HepG2 (cell line): ENCODE measurements at regions not wholly inside any gene's neighbourhood (a gene's known extent, or its start where the extent isn't known, plus 50 kb on each side); places are given as distances from the start of the nearest gene placed in this dataset.

Experiments used
- ATAC-seq: fragments of 200-7000 bp; cut with Tn5 transposase; 3 replicates; pipeline ENCODE4 v1.9.1; 2020; ENCODE audit warnings: mild to moderate bottlenecking, moderate library complexity
- BruUV-seq: library from RNA; stranded (reverse); fragments of 400-500 nt; replicated peaks from 2 replicates; lab custom pipeline; 2021; lab: Mats Ljungman, UMichigan
- CTCF ChIA-PET: fragments of 300-600 bp; formaldehyde crosslinking; extraction: SDS; loops from one replicate; lab custom pipeline; 2021; ENCODE audit warnings: low total read pairs, inconsistent platforms, low intra/inter-chr PET ratio; lab: Yijun Ruan, JAX
- POLR2A ChIA-PET: fragments of 350-600 bp; sonication (Branson Sonifier 250); formaldehyde crosslinking; loops from one replicate; lab custom pipeline; 2020; ENCODE audit warnings: antibody characterized with exemption, inconsistent platforms; lab: Yijun Ruan, JAX
- DNase-seq: peaks from one replicate; pipeline ENCODE4 v3.0.0-alpha.2; 2015; ENCODE audit warnings: low spot score
- FAIRE-seq: peaks from 3 replicates; lab custom pipeline; 2011; peaks lifted over from hg19 to GRCh38; lab: Jason Lieb, UNC
- H2AFZ ChIP-seq: one replicate; pipeline ENCODE4 v1.6.1; 2011; ENCODE audit warnings: low read length, inconsistent platforms
- H3K27ac ChIP-seq: fragments of 300-600 bp; 3 replicates; pipeline ENCODE4 v1.8.0; 2011; ENCODE audit warnings: mixed run types, mild to moderate bottlenecking, mixed read lengths, low read length, inconsistent platforms; ENCODE audit not compliant: insufficient read depth; ENCODE audit errors: extremely low read length
- H3K27me3 ChIP-seq, 2 experiments: fragments of 200-600 bp in 1 of 2; 2 replicates in 1 of 2; 3 replicates in 1 of 2; pipeline versions ENCODE4 v1.6.0 to v1.8.0; 2011; ENCODE audit warnings: low read length in 2 of 2, mild to moderate bottlenecking in 2 of 2, moderate library complexity in 2 of 2, inconsistent platforms in 1 of 2; ENCODE audit not compliant: insufficient read depth in 2 of 2, control insufficient read depth in 1 of 2
- H3K36me3 ChIP-seq, 2 experiments: fragments of 200-600 bp in 1 of 2; replicated peaks in 1 of 2; 2 replicates in 1 of 2; 3 replicates in 1 of 2; pipeline versions ENCODE4 v1.5.1 to v1.8.0; 2011; ENCODE audit warnings: low read length in 2 of 2, inconsistent platforms in 1 of 2; ENCODE audit not compliant: insufficient read depth in 2 of 2, control insufficient read depth in 1 of 2
- H3K4me1 ChIP-seq: 2 replicates; pipeline ENCODE4 v1.5.1; 2012; ENCODE audit warnings: low read length, inconsistent platforms; ENCODE audit not compliant: insufficient read depth
- H3K4me2 ChIP-seq: 2 replicates; pipeline ENCODE4 v1.6.0; 2011; ENCODE audit warnings: low read depth, low read length, inconsistent platforms
- H3K4me3 ChIP-seq, 3 experiments: fragments of 200-600 bp in 1 of 3; sonication (generic), shearing (Covaris generic) in 1 of 3; replicated peaks in 1 of 3; 2 replicates each; pipeline ENCODE4 v1.5.1; 2011 to 2016; ENCODE audit warnings: low read length in 3 of 3, inconsistent platforms in 2 of 3, low read depth in 2 of 3, mild to moderate bottlenecking in 2 of 3, control low read depth in 1 of 3, mixed read lengths in 1 of 3; ENCODE audit not compliant: insufficient read depth in 1 of 3
- H3K79me2 ChIP-seq: one replicate; pipeline ENCODE4 v1.6.1; 2011; ENCODE audit warnings: low read length, inconsistent platforms; ENCODE audit not compliant: insufficient read depth
- H3K9ac ChIP-seq: 2 replicates; pipeline ENCODE4 v1.6.0; 2011; ENCODE audit warnings: mild to moderate bottlenecking, low read depth, low read length, inconsistent platforms; ENCODE audit not compliant: insufficient read depth
- H3K9me3 ChIP-seq: 2 replicates; pipeline ENCODE4 v1.5.1; 2012; ENCODE audit warnings: mild to moderate bottlenecking, low read length
- H4K20me1 ChIP-seq: 2 replicates; pipeline ENCODE4 v1.6.0; 2011; ENCODE audit warnings: inconsistent platforms, mild to moderate bottlenecking, low read length, moderate library complexity; ENCODE audit not compliant: insufficient read depth
- AKAP8 ChIP-seq: sonication (generic); formaldehyde crosslinking; IDR thresholded peaks from 2 replicates; pipeline ENCODE4 v1.5.1; 2020; ENCODE audit warnings: mild to moderate bottlenecking, missing genetic modification reagents
- ATRX ChIP-seq: sonication (generic); formaldehyde crosslinking; IDR thresholded peaks from 2 replicates; pipeline ENCODE4 v1.4.0; 2020; ENCODE audit warnings: missing genetic modification reagents, borderline replicate concordance
- GFI1 ChIP-seq: sonication (generic); formaldehyde crosslinking; IDR thresholded peaks from 2 replicates; pipeline ENCODE4 v1.5.0; 2020; ENCODE audit warnings: missing genetic modification reagents, mild to moderate bottlenecking, borderline replicate concordance
- GPN1 ChIP-seq: sonication (generic); formaldehyde crosslinking; IDR thresholded peaks from 2 replicates; pipeline ENCODE4 v1.5.1; 2020; ENCODE audit warnings: missing genetic modification reagents, borderline replicate concordance
- HNRNPL ChIP-seq: fragments of 200-400 bp; formaldehyde crosslinking; IDR thresholded peaks from 2 replicates; pipeline ENCODE4 v1.6.1; 2017; ENCODE audit warnings: mild to moderate bottlenecking, low read depth, low read length
- HOXA7 ChIP-seq: sonication (generic); formaldehyde crosslinking; IDR thresholded peaks from 2 replicates; pipeline ENCODE4 v1.8.1; 2022; ENCODE audit warnings: mild to moderate bottlenecking, missing genetic modification reagents, moderate library complexity
- RFX1 ChIP-seq: fragments of 450-650 bp; IDR thresholded peaks from 2 replicates; pipeline ENCODE4 v1.6.1; 2017
- ZBTB20 ChIP-seq: sonication (generic); formaldehyde crosslinking; IDR thresholded peaks from 2 replicates; pipeline ENCODE4 v1.8.1; 2023; ENCODE audit warnings: missing genetic modification reagents, low read depth, mild to moderate bottlenecking, borderline replicate concordance
- ZNF280B ChIP-seq: sonication (generic); formaldehyde crosslinking; IDR thresholded peaks from 2 replicates; pipeline ENCODE4 v1.5.0; 2020; ENCODE audit warnings: missing genetic modification reagents, mild to moderate bottlenecking, borderline replicate concordance
- ZNF768 ChIP-seq: sonication (generic); formaldehyde crosslinking; IDR thresholded peaks from 2 replicates; pipeline ENCODE4 v1.4.0; 2020; ENCODE audit warnings: missing genetic modification reagents
- ZNF792 ChIP-seq: IDR thresholded peaks from 2 replicates; pipeline ENCODE4 v1.6.1; 2016
- WGBS: methylation state at CpG from one replicate; pipeline ENCODE4 v1.1.6; 2017; ENCODE audit warnings: low lambda C conversion rate; 5-methylcytosine and 5-hydroxymethylcytosine counted together
- in situ Hi-C: cut with HindIII; loops from 2 replicates; pipeline ENCODE4 v1.10.0; 2017; ENCODE audit warnings: low pct_unique_long_range_greater_than_20kb; ENCODE audit not compliant: extremely low pct_ligation_motif_present
- intact Hi-C: fragments of 100-400 bp; cut with micrococcal nuclease; formaldehyde crosslinking; loops from one replicate; pipeline ENCODE4 v1.10.0; 2022; ENCODE audit not compliant: unreplicated experiment

DNA sequence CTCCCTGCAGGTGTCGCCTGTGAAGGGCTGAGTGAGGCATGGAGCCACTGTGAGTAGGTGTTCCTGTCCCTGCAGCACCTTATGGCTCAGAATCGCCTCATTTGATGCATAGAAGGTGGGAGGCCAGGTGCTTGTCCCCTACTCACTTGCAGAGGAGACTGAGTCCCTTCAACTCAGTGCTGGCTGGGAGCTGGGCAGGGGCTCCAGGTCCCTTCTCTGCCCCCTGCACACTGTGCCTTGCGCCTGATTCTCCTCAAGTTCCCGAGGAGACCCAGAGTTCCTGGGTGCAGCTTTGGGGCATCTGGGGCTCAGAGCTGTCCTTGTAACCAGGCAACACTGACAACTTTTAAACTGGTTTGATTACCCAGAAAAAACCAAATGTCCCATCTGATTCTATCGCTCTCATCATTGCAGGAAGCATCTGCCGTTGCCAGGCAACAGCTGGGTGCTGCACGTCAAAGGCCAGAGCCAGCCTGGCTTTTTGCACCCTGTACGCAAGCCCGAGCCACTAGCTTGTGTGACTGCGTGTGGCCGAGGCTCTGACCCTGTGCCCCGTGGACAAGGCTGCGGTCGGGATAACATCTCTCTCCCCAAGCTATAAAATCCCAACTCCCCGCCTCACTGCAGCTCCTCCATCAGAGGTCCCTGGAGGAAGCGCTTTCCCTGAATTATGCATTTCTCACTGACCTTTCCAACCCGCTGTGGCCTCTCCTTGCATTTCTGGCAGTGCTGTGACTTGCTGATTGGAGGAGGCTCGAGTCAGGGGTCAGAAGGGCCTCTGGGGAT lies 130.8 kb upstream of the HDAC4 start:
- Histone ChIP-seq H3K36me3 (no peaks in the 10 kb centered on the region), H3K27me3 (peaks cover 2 to 43% of the 10 kb centered on the region in 2 experiments; a peak in 4 of 5 replicates), H3K4me3 (no peak overlapping the region), H3K79me2 (no peaks in the 10 kb centered on the region), H3K9ac (no peak overlapping the region), H3K9me3 (peaks cover 5% of the 10 kb centered on the region), H4K20me1 (no peaks in the 10 kb centered on the region), H3K4me1 (no peaks in the 10 kb centered on the region), H2AFZ (no peak overlapping the region), H3K4me2 (no peak overlapping the region), H3K27ac (no peak overlapping the region)
- TF ChIP-seq ZBTB20 (CRISPR knock-in tag) (no peak), ZNF280B (no peak), ATRX (CRISPR knock-in tag) (no peak), RFX1 (0 out of 2 replicates have a peak, but pooled peaks have one; percentile 7)
- in situ Hi-C loops, result no loop called here
- DNase-seq (no peak), FAIRE-seq (no peak), ATAC-seq (no peak)
- BruUV-seq, result no TSS peak
- POLR2A ChIA-PET, result no interaction called here
- 30% methylated on average over 16 of the region's 18 CpGs for WGBS
- intact Hi-C loops, result no loop called here
- CTCF ChIA-PET, result no interaction called here

GRCh38 chr2:239530749-239531316 lies 130.0 kb upstream of the HDAC4 start:
- POLR2A ChIA-PET, result no interaction called here
- H3K4me2 ChIP-seq, result no peak overlapping the region
- no peak overlapping the region for H3K27ac ChIP-seq
- H3K9ac ChIP-seq, result no peak overlapping the region
- H3K4me3 ChIP-seq, result no peak overlapping the region
- 45% methylated on average over 5 of the region's 5 CpGs for WGBS
- H3K36me3 ChIP-seq, result no peaks in the 10 kb centered on the region
- no peaks in the 10 kb centered on the region for H4K20me1 ChIP-seq
- no peak overlapping the region for H2AFZ ChIP-seq
- TF ChIP-seq HNRNPL (no peak), AKAP8 (CRISPR knock-in tag) (no peak), GPN1 (CRISPR knock-in tag) (no peak), GFI1 (CRISPR knock-in tag) (no peak), ZNF792 (CRISPR knock-in tag) (no peak), ZNF768 (CRISPR knock-in tag) (peak; percentile 89), HOXA7 (CRISPR knock-in tag) (no peak)
- TF ChIP-seq, all 625 proteins: peak for 1
- Histone ChIP-seq H3K4me1 (no peaks in the 10 kb centered on the region), H3K27me3 (peaks cover 2 to 35% of the 10 kb centered on the region in 2 experiments; a peak in 4 of 5 replicates), H3K79me2 (no peaks in the 10 kb centered on the region), H3K9me3 (peaks cover 5% of the 10 kb centered on the region)
- ATAC-seq (no peak), DNase-seq (no peak), FAIRE-seq (no peak)
- intact Hi-C loops, result no loop called here
- no TSS peak for BruUV-seq
- CTCF ChIA-PET, result no interaction called here
- in situ Hi-C loops, result no loop called here
